ENCODE measurements at regions not wholly inside any gene's neighbourhood (a gene's known extent, or its start where the extent isn't known, plus 50 kb on each side); places are given as distances from the start of the nearest gene placed in this dataset.

DNA sequence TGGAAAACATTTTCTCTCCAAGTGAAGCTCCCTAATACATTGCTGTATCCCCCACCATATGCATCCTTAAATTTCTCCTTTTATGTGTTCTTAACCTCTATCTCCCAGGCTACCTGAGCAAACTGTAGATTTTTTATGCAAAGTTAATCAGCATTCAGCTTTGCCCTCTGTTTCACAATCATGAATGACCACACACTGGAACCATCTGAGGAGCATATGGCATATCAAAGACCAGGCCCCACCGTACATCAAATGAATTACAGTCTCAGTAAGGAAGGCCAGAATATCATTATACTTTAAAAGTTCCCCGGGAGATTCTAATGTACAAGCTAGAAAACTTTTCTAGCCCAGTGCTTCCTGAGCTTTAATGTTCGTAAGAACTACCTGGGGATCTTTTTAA lies 115.5 kb upstream of the NECTIN3 start:
- TF ChIP-seq GATA2 (IDR thresholded peaks at IDR 0.05; ENCODE audit: low read depth, low read length) (no peak), GATA3 (IDR thresholded peaks at IDR 0.05; ENCODE audit: low read depth, low read length) (no peak)

Measured in SH-SY5Y (cell line).